ENCODE measurements at regions not wholly inside any gene's neighbourhood (a gene's known extent, or its start where the extent isn't known, plus 50 kb on each side); places are given as distances from the start of the nearest gene placed in this dataset.

DNA sequence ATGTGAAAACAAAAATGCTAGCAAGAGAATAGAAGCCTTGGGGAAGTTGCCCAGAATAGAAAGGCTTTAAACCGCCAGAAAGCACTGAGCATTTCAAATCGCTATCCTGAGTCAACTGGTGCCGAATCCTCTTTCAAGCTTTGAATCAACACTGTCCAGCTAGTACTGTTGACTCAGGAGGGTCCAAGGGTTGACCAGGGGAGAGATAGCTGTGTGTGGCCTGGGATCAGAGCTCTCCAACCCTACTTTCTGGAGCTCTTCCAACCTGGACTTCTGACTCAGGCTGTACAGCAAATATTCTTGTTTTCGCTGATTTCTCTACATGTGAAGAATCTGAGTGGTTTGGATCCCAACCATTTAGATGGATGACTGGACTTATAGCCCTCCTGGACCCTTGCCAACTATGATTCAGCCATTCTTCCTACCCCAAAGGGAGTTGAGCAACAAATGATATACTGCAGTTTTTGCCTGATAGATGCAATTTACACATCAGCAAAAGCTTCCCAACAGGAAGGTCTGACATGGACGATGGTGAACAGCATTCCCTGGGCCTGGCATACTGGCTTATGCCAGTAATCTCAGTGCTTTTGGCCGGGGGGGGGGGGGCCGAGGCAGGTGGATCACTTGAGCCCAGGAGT, 154.0 kb upstream of the SDK2 start:
- Histone ChIP-seq H3K4me3 (no peak overlapping the region), H3K27me3 (no peaks in the 10 kb centered on the region), H3K9me3 (no peaks in the 10 kb centered on the region), H3K4me1 (no peaks in the 10 kb centered on the region), H3K27ac (no peak overlapping the region), H3K36me3 (ENCODE audit: low read depth, missing control alignments) (no peaks in the 10 kb centered on the region)
- DNase-seq: no peak
- WGBS, 2 donors: 60 to 67% methylated on average over 7 of the region's 7 CpGs
- intact Hi-C loops (cut with DNase I; ENCODE audit: low total_unique reads): no loop called here
- no peak for TF ChIP-seq POLR2A (IDR thresholded peaks at IDR 0.05)
- TF ChIP-seq, protein P1, sequence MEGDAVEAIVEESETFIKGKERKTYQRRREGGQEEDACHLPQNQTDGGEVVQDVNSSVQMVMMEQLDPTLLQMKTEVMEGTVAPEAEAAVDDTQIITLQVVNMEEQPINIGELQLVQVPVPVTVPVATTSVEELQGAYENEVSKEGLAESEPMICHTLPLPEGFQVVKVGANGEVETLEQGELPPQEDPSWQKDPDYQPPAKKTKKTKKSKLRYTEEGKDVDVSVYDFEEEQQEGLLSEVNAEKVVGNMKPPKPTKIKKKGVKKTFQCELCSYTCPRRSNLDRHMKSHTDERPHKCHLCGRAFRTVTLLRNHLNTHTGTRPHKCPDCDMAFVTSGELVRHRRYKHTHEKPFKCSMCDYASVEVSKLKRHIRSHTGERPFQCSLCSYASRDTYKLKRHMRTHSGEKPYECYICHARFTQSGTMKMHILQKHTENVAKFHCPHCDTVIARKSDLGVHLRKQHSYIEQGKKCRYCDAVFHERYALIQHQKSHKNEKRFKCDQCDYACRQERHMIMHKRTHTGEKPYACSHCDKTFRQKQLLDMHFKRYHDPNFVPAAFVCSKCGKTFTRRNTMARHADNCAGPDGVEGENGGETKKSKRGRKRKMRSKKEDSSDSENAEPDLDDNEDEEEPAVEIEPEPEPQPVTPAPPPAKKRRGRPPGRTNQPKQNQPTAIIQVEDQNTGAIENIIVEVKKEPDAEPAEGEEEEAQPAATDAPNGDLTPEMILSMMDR (IDR thresholded peaks at IDR 0.05): no peak

DNA sequence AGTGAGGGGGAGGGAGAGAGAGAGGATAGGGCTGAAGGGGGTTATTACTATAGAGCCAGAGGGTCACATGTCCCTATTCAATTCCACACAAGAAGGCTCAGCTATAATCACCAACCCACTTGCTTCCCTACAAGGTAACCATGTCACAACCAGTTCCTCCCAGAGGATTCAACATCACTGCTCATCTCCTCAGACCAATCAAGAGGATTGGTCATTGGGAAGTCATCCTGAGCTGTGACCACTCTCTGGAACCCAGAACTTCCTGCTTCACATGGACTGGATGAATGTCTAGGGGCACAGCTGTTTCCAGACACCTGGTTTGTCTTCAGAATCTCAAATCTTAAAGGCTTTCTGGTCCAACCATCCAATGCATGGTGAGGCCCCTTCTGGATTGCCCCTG, 154.9 kb upstream of the SDK2 start:
- H3K27ac ChIP-seq: no peak overlapping the region

DNA sequence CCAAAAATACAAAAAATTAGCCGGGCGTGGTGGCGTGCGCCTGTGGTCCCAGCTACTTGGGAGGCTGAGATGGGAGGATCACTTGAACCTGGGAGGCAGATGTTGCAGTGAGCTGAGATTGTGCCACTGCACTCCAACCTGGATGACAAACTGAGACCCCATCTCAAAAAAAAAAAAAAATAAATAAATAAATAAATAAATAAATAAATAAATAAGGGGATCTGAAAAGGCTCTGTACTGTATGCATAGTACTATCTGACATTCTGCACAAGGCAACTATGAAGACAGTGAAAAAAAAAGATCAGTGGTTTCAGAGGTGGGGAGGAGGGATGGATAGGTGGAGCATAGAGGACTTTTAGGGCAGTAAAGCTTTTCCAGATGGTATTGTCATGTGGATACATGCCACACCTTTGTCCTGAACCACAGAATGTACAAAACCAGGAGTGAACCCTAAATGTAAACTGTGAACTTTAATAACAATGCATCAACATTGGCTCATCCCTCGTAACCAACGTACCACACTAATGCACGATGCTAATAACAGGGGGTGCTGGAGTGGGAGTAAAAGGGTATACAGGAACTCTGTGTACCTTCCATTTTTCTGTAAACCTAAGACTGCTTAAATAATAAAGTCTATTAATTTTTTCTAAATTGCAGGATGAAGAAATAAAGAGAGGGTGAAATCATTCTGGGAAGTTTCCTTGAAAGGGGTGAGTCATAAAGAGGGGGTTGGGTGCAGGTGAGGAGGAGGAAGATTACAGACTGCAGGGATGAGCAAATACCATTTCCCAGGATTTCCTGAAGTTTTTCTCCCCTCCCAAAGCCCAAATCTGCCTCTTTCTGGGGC, 155.8 kb upstream of the SDK2 start:
- WGBS, 2 donors: 84 to 87% methylated on average over 7 of the region's 7 CpGs
- Histone ChIP-seq H3K9me3 (no peaks in the 10 kb centered on the region), H3K27me3 (no peaks in the 10 kb centered on the region), H3K36me3 (ENCODE audit: low read depth, missing control alignments) (no peaks in the 10 kb centered on the region), H3K27ac (no peak overlapping the region), H3K4me3 (no peak overlapping the region), H3K4me1 (no peaks in the 10 kb centered on the region)
- DNase-seq: no peak
- intact Hi-C loops (cut with DNase I; ENCODE audit: low total_unique reads): no loop called here
- no peak for TF ChIP-seq POLR2A (IDR thresholded peaks at IDR 0.05)
- TF ChIP-seq, protein P1 (IDR thresholded peaks at IDR 0.05): no peak

More for the DNA sequence above, 154.9 kb upstream of the SDK2 start:
- no peaks in the 10 kb centered on the region for H3K27me3 ChIP-seq
- no peak for DNase-seq
- intact Hi-C loops (cut with DNase I; ENCODE audit: low total_unique reads): no loop called here
- TF ChIP-seq, protein P1 (IDR thresholded peaks at IDR 0.05): no peak
- TF ChIP-seq POLR2A (IDR thresholded peaks at IDR 0.05): no peak
- H3K4me3 ChIP-seq: no peak overlapping the region
- no peaks in the 10 kb centered on the region for H3K9me3 ChIP-seq
- H3K4me1 ChIP-seq: no peaks in the 10 kb centered on the region
- H3K36me3 ChIP-seq (ENCODE audit: low read depth, missing control alignments): no peaks in the 10 kb centered on the region

DNA sequence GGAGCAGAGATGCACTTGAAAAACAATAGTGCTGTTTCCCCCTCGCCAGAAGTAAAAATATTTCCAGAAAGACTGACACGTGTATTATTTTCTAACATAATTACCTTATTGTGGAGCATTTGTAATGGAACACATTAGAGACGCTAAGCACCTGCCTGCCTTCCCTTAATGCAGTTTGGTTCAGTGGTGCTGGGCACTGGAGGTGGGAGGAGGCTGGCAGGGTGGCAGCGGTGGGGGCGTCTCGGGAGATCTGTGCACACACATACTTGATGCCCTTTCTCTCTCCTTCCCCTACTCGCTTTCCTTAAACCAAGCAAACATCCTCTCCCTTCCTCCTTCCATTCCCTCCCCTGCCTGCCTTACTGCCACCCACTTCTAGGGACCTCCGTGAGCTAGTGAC, 156.6 kb upstream of the SDK2 start:
- no peaks in the 10 kb centered on the region for H3K36me3 ChIP-seq (ENCODE audit: low read depth, missing control alignments)
- no peaks in the 10 kb centered on the region for H3K4me1 ChIP-seq
- intact Hi-C loops (cut with DNase I; ENCODE audit: low total_unique reads): no loop called here
- H3K27ac ChIP-seq: no peak overlapping the region
- no peaks in the 10 kb centered on the region for H3K27me3 ChIP-seq
- no peak overlapping the region for H3K4me3 ChIP-seq
- TF ChIP-seq POLR2A (IDR thresholded peaks at IDR 0.05): no peak
- TF ChIP-seq, protein P1 (IDR thresholded peaks at IDR 0.05): no peak
- DNase-seq: no peak
- 76 to 78% methylated on average over 8 of the region's 8 CpGs for WGBS, 2 donors
- H3K9me3 ChIP-seq: no peaks in the 10 kb centered on the region

Data from testis (tissue), 2 donors.